ENCODE measurements at regions not wholly inside any gene's neighbourhood (a gene's known extent, or its start where the extent isn't known, plus 50 kb on each side); places are given as distances from the start of the nearest gene placed in this dataset.

- ChIA-PET CTCF (no interaction called here), POLR2A (no interaction called here)
- Mint-ChIP-seq H3K4me3 (no peak overlapping the region), H3K36me3 (ENCODE audit: low read depth) (no peaks in the 10 kb centered on the region), H3K9me3 (peaks cover 5% of the 10 kb centered on the region), H3K4me1 (ENCODE audit: low read depth) (no peaks in the 10 kb centered on the region), H3K27me3 (no peaks in the 10 kb centered on the region), H3K27ac (no peak overlapping the region)
- intact Hi-C loops (cut with micrococcal nuclease): no loop called here
- no peak for ATAC-seq
- TF ChIP-seq CTCF (IDR thresholded peaks at IDR 0.05): no peak
- DNase-seq: no peak
Measured at GRCh38 chr11:37203006-37203405, 605.0 kb upstream of the RAG2 start.

- POLR2A ChIA-PET: no interaction called here
- Mint-ChIP-seq H3K36me3 (ENCODE audit: low read depth) (no peaks in the 10 kb centered on the region), H3K27me3 (no peaks in the 10 kb centered on the region), H3K27ac (no peak overlapping the region), H3K9me3 (peaks cover 10% of the 10 kb centered on the region), H3K4me3 (no peak overlapping the region), H3K4me1 (ENCODE audit: low read depth) (no peaks in the 10 kb centered on the region)
- DNase-seq: no peak
- no peak for TF ChIP-seq CTCF (IDR thresholded peaks at IDR 0.05)
- CTCF ChIA-PET: no interaction called here
- no peak for ATAC-seq
- intact Hi-C loops (cut with micrococcal nuclease): no loop called here
Measured at GRCh38 chr11:37199082-37199481, 601.0 kb upstream of the RAG2 start.

- peaks cover 7% of the 10 kb centered on the region for H3K9me3 Mint-ChIP-seq
- POLR2A ChIA-PET: no interaction called here
Measured at GRCh38 chr11:37184326-37184725, 586.3 kb upstream of the RAG2 start.

GRCh38 chr11:37182031-37182430 lies 584.0 kb upstream of the RAG2 start:
- ChIA-PET POLR2A (no interaction called here), CTCF (no interaction called here)
- Mint-ChIP-seq H3K4me1 (ENCODE audit: low read depth) (no peaks in the 10 kb centered on the region), H3K9me3 (peaks cover 7% of the 10 kb centered on the region), H3K27ac (no peak overlapping the region), H3K4me3 (no peak overlapping the region), H3K36me3 (ENCODE audit: low read depth) (no peaks in the 10 kb centered on the region), H3K27me3 (no peaks in the 10 kb centered on the region)
- no peak for DNase-seq
- no peak for TF ChIP-seq CTCF (IDR thresholded peaks at IDR 0.05)
- ATAC-seq: no peak
- intact Hi-C loops (cut with micrococcal nuclease): no loop called here

More at GRCh38 chr11:37184326-37184725, 586.3 kb upstream of the RAG2 start:
- no peak for TF ChIP-seq CTCF (IDR thresholded peaks at IDR 0.05)
- Mint-ChIP-seq H3K4me1 (ENCODE audit: low read depth) (no peaks in the 10 kb centered on the region), H3K27me3 (no peaks in the 10 kb centered on the region), H3K27ac (no peak overlapping the region), H3K4me3 (no peak overlapping the region), H3K36me3 (ENCODE audit: low read depth) (no peaks in the 10 kb centered on the region)
- ATAC-seq (no peak), DNase-seq (no peak)
- intact Hi-C loops (cut with micrococcal nuclease): no loop called here
- CTCF ChIA-PET: no interaction called here

GRCh38 chr11:37177721-37178120 lies 579.7 kb upstream of the RAG2 start:
- H3K9me3 Mint-ChIP-seq: peaks cover 10% of the 10 kb centered on the region
- CTCF ChIA-PET: no interaction called here
- no peak for ATAC-seq
- no peak for DNase-seq
- no peaks in the 10 kb centered on the region for H3K36me3 Mint-ChIP-seq (ENCODE audit: low read depth)
- no peak for TF ChIP-seq CTCF (IDR thresholded peaks at IDR 0.05)
- intact Hi-C loops (cut with micrococcal nuclease): no loop called here
- H3K4me3 Mint-ChIP-seq: no peak overlapping the region
- H3K27ac Mint-ChIP-seq: no peak overlapping the region
- POLR2A ChIA-PET: no interaction called here
- H3K4me1 Mint-ChIP-seq (ENCODE audit: low read depth): no peaks in the 10 kb centered on the region
- H3K27me3 Mint-ChIP-seq: no peaks in the 10 kb centered on the region

Data from activated CD8-positive, alpha-beta T cell treated with anti-CD3 and anti-CD28 coated beads for 36 hours (primary cell).